ENCODE measurements at regions not wholly inside any gene's neighbourhood (a gene's known extent, or its start where the extent isn't known, plus 50 kb on each side); places are given as distances from the start of the nearest gene placed in this dataset.

GRCh38 chr2:57685032-57685431, 361.6 kb upstream of the VRK2 start:
- Histone ChIP-seq H3K4me1 (no peaks in the 10 kb centered on the region), H3K36me3 (ENCODE audit: insufficient read depth in 1 of 2, low read depth in 1 of 2) (no peaks in the 10 kb centered on the region), H3K9me3 (peaks cover 11% of the 10 kb centered on the region), H3K27me3 (ENCODE audit: insufficient read depth in 3 of 3, low read length in 2 of 3) (no peaks in the 10 kb centered on the region), H3K27ac (no peak overlapping the region), H3K4me3 (no peak overlapping the region)
- intact Hi-C loops (cut with DNase I): no loop called here
- TF ChIP-seq CTCF (IDR thresholded peaks at IDR 0.05): no peak
- ATAC-seq (no peak), DNase-seq (no peak)
- WGBS, 3 donors: 63 to 69% (median 67%) methylated on average over 2 of the region's 2 CpGs

- H3K27me3 ChIP-seq (ENCODE audit: insufficient read depth in 3 of 3, low read length in 2 of 3): no peaks in the 10 kb centered on the region
- H3K36me3 ChIP-seq (ENCODE audit: insufficient read depth in 1 of 2, low read depth in 1 of 2): no peaks in the 10 kb centered on the region
- no peak for ATAC-seq
- H3K9me3 ChIP-seq: peaks cover 18% of the 10 kb centered on the region
- no peak overlapping the region for H3K4me3 ChIP-seq
- no peak for DNase-seq
- H3K4me1 ChIP-seq: peaks cover 6% of the 10 kb centered on the region
- no peak for TF ChIP-seq CTCF (IDR thresholded peaks at IDR 0.05)
- no peak overlapping the region for H3K27ac ChIP-seq
- intact Hi-C loops (cut with DNase I): no loop called here
These were observed 354.2 kb upstream of the VRK2 start for GRCh38 chr2:57692395-57692794.

GRCh38 chr2:57693177-57693576, 353.4 kb upstream of the VRK2 start:
- Histone ChIP-seq H3K36me3 (ENCODE audit: insufficient read depth in 1 of 2, low read depth in 1 of 2) (no peaks in the 10 kb centered on the region), H3K27me3 (ENCODE audit: insufficient read depth in 3 of 3, low read length in 2 of 3) (no peaks in the 10 kb centered on the region), H3K4me3 (no peak overlapping the region), H3K9me3 (peaks cover 18% of the 10 kb centered on the region), H3K27ac (no peak overlapping the region), H3K4me1 (peaks cover 6% of the 10 kb centered on the region)
- intact Hi-C loops (cut with DNase I): no loop called here
- TF ChIP-seq CTCF (IDR thresholded peaks at IDR 0.05): no peak
- peak; percentile 54 to 80 (median 70) for ATAC-seq
- DNase-seq: no peak

GRCh38 chr2:57693965-57694364, 352.6 kb upstream of the VRK2 start:
- H3K27ac ChIP-seq: no peak overlapping the region
- H3K36me3 ChIP-seq (ENCODE audit: insufficient read depth in 1 of 2, low read depth in 1 of 2): no peaks in the 10 kb centered on the region
- WGBS, 3 donors: 84 to 89% (median 86%) methylated on average over 2 of the region's 2 CpGs
- H3K9me3 ChIP-seq: peaks cover 18% of the 10 kb centered on the region
- intact Hi-C loops (cut with DNase I): no loop called here
- DNase-seq: no peak
- H3K27me3 ChIP-seq (ENCODE audit: insufficient read depth in 3 of 3, low read length in 2 of 3): no peaks in the 10 kb centered on the region
- ATAC-seq: no peak
- H3K4me1 ChIP-seq: peaks cover 6% of the 10 kb centered on the region
- no peak for TF ChIP-seq CTCF (IDR thresholded peaks at IDR 0.05)
- no peak overlapping the region for H3K4me3 ChIP-seq

- Histone ChIP-seq H3K9me3 (no peaks in the 10 kb centered on the region), H3K27ac (no peak overlapping the region), H3K4me1 (peaks cover 6% of the 10 kb centered on the region), H3K36me3 (ENCODE audit: insufficient read depth in 1 of 2, low read depth in 1 of 2) (no peaks in the 10 kb centered on the region), H3K27me3 (ENCODE audit: insufficient read depth in 3 of 3, low read length in 2 of 3) (no peaks in the 10 kb centered on the region), H3K4me3 (no peak overlapping the region)
- ATAC-seq (no peak), DNase-seq (no peak)
- TF ChIP-seq CTCF (IDR thresholded peaks at IDR 0.05): no peak
- intact Hi-C loops (cut with DNase I): no loop called here
- 84 to 90% (median 86%) methylated on average over 4 of the region's 4 CpGs for WGBS, 3 donors
These were observed 350.6 kb upstream of the VRK2 start for GRCh38 chr2:57696016-57696415.
